SK-N-SH treated with all-trans-retinoic acid at 6 μM for 48 hours (cell line): ENCODE measurements at regions not wholly inside any gene's neighbourhood (a gene's known extent, or its start where the extent isn't known, plus 50 kb on each side); places are given as distances from the start of the nearest gene placed in this dataset.

Source experiments
- GLIS3 ChIP-seq: fragments of 250-450 bp; sonication (Bioruptor Pico); IDR thresholded peaks from 2 replicates; pipeline ENCODE4 v1.5.0; 2020; ENCODE audit warnings: mild to moderate bottlenecking, moderate library complexity
- PATZ1 ChIP-seq: fragments of 250-450 bp; sonication (Bioruptor Pico); IDR thresholded peaks from 2 replicates; pipeline ENCODE4 v1.8.0; 2020; ENCODE audit warnings: mild to moderate bottlenecking, moderate library complexity, borderline replicate concordance
- ZFP3 ChIP-seq: fragments of 250-450 bp; sonication (Bioruptor Pico); IDR thresholded peaks from 2 replicates; pipeline ENCODE4 v1.5.0; 2020; ENCODE audit warnings: mild to moderate bottlenecking, moderate library complexity

DNA sequence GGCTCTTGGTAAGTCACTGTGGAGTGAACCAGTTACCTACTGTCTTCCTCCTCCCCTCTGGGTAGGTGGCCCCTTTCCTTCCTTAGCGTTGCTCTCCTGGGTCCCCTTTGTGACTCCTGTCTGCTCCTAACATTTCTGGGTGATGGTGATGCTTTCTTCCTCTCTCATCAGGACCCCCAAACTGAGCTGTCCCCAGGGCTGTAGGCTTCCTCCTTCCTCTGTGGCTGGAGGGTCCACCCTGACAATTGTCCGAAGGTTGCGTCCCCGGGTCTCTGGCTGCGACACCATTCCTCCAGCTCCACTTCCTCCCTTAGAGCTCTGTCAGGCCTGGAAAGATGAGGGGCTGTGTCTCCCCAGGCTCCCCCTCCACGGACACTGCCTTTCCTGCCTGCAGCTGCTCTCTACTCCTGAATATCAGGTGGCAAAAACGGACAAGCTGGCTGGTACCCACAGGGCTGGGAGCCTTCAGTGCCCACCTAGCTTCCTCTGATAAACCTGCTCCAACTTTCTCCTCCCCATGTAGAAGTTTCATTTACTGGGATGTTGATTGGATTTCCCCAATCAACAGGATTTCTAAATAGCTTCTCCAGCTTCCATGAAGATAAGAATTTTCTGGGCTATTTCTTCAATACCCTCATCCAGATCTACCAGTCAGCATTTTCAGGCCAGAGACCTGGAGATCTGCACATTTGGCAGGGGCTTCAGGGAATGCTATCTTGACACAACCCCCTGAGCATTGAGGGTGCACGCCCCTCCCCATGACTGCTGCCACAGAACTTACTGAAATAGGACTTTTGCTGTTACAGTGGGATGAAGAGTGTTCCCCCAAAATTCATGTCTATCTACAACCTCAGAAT lies 506.5 kb downstream of the TCERG1L start:
- no peak for TF ChIP-seq ZFP3
- TF ChIP-seq GLIS3 (CRISPR knock-in tag) = no peak
- TF ChIP-seq PATZ1 (CRISPR knock-in tag) = no peak
